SKM-1 (cell line): ENCODE measurements at regions not wholly inside any gene's neighbourhood (a gene's known extent, or its start where the extent isn't known, plus 50 kb on each side); places are given as distances from the start of the nearest gene placed in this dataset.
"Not testable (repeated sequence)": the region's sequence is repeated elsewhere in the genome, so short reads cannot be mapped to it uniquely, and the experiment has no call there.

Experiments used
- DNase-seq: peaks from one replicate; lab custom pipeline; 2025; ENCODE audit not compliant: unreplicated experiment; lab: John Stamatoyannopoulos, UW

- no peak for DNase-seq
These were observed 63.9 kb downstream of the MAT2B start for GRCh38 chr5:163569284-163569683.

- DNase-seq: no peak
These were observed 66.3 kb downstream of the MAT2B start for GRCh38 chr5:163571744-163572143.

GRCh38 chr5:163574472-163575440, 69.3 kb downstream of the MAT2B start:
- no peak for DNase-seq

- DNase-seq: no peak
These were observed 73.2 kb downstream of the MAT2B start for GRCh38 chr5:163578652-163579051.

GRCh38 chr5:163579729-163580128, 74.3 kb downstream of the MAT2B start:
- DNase-seq: no peak

- DNase-seq: no peak
These were observed 75.1 kb downstream of the MAT2B start for GRCh38 chr5:163580516-163580915.

GRCh38 chr5:163583491-163584153, 78.2 kb downstream of the MAT2B start:
- DNase-seq: not testable (repeated sequence)

- no peak for DNase-seq
These were observed 79.8 kb downstream of the MAT2B start for GRCh38 chr5:163585206-163585605.

GRCh38 chr5:163586531-163586956, 81.1 kb downstream of the MAT2B start:
- DNase-seq: no peak

- DNase-seq: no peak
These were observed 89.5 kb downstream of the MAT2B start for GRCh38 chr5:163594951-163595350.

GRCh38 chr5:163595932-163596607, 90.7 kb downstream of the MAT2B start:
- DNase-seq: no peak

- DNase-seq: no peak
These were observed 91.3 kb downstream of the MAT2B start for GRCh38 chr5:163596608-163597315.

GRCh38 chr5:163604013-163604412, 98.6 kb downstream of the MAT2B start:
- no peak for DNase-seq

- DNase-seq: no peak
These were observed 101.8 kb downstream of the MAT2B start for GRCh38 chr5:163607256-163607655.

- no peak for DNase-seq
These were observed 103.2 kb downstream of the MAT2B start for GRCh38 chr5:163608621-163609020.

- DNase-seq: no peak
These were observed 104.5 kb downstream of the MAT2B start for GRCh38 chr5:163609910-163610309.

- DNase-seq: no peak
These were observed 107.1 kb downstream of the MAT2B start for GRCh38 chr5:163612358-163613149.

GRCh38 chr5:163613150-163613442, 107.7 kb downstream of the MAT2B start:
- DNase-seq: no peak

GRCh38 chr5:163614787-163615186, 109.4 kb downstream of the MAT2B start:
- DNase-seq: no peak

GRCh38 chr5:163619273-163619934, 114.0 kb downstream of the MAT2B start:
- DNase-seq: no peak
